GM21619 (cell line): ENCODE measurements at regions not wholly inside any gene's neighbourhood (a gene's known extent, or its start where the extent isn't known, plus 50 kb on each side); places are given as distances from the start of the nearest gene placed in this dataset.

Experiments used
- ATAC-seq: cut with Tn5 transposase; IDR thresholded peaks from one replicate; pipeline ENCODE4 v1.9.1; 2021; ENCODE audit not compliant: unreplicated experiment

DNA sequence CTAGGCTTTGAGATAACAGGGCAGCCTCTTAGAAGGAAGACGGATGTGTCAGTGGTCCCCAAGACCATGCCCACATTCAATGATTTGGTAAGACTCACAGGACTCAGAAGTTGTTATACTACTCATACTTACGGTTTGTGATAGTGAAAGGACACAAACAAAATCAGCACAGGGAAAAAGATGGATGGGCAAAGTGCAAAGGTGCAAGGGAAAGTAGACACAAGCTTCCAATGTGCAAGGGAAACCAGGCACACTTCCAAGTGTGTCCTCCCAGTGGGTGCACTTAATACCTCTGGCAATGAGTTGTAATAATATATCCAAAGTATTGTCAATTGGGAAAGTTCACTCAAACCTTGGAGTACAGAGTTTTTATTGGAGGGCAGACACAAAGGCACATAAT is 53.8 kb upstream of the VCX start:
- ATAC-seq = no peak

DNA sequence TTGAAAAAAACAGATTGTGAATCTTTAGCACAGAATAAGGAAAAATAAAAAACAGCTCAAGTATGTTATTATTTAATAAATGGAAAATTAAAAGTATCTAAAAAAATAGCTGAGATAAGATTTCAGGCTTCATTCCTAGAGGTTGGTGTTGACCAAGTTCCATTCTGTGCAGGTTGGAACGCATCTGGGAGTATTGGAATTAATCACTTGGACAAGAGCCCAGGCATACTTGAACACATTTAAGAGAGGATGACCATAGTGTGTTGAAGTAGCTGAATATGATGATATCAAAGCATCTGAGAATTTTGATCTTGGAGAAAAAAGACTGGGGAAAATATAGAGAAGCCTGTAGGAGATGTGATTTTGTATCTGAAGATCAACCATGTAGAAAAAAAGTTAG is 54.6 kb upstream of the VCX start:
- ATAC-seq = no peak

DNA sequence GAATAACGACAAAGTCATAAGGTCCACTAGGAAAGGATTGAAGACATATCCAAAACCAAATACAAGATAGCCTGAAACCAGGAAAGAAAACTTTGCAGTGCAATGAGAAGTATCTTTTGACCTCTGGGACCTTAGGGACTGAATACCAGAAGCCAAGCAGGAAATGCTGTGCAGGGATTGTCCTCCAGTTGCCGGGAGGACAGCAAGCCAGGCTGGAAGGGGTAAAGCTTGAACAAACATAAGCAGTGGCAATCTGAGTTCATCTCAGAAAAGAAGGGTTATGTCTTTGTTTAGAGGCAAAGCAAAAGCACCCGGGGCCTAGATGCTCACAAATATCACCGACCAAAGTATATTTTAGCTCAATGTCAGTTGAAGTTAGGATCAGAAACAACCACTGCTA is 55.3 kb upstream of the VCX start:
- ATAC-seq = no peak

DNA sequence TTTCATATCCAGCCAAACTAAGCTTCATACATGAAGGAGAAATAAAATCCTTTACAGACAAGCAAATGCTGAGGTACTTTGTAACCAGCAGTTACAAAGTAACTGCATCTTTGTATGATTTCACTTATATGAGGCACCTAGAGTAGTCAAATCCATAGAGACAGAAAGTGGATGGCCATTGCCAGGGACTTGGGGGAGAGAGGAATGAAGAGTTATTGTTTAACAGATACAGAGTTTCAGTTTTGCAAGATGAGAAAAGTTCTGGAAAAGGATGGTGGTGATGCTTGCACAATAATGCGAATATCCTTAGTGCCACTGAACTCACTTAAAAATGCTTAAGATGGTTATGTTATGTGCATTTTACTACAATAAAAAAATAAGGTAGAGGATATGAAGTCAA is 58.4 kb upstream of the VCX start:
- ATAC-seq = no peak

DNA sequence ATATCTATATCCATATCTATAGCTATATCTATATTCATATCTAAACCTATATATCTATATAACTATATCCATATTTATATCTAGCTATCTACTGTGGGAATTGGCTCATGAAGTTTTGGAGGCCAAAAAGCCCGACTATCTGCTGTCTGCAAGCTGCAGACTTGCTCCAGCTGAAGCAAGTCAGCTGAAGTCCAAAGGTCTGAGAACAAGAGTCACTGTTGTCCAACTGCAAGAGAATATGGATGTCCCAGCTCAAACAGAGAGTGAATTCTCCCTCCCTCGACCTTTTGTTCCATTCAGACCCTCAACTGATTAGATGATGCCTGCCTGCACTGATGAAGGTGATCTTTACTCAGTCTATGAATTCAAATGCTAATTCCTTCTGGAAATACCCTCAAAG is 63.3 kb upstream of the VCX start:
- ATAC-seq = no peak

DNA sequence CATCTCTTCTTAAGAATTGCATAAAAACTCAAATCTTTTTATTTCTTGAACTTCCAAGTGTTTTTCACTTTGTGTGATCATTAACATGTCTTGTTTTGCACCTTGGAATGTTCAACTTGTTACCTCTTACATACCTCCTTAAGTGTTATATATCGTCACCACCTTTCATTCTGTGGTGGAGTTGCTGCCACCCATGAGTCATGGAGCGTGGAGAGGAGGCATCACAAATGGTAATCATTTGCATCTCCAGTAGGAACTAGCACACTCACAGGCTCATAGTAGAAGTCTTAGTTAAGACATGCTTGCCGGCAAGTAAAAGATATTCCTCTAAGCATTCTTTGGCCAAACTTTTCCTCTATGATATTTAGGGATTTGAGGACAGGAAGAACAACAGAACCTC is 67.0 kb upstream of the VCX start:
- ATAC-seq = no peak

DNA sequence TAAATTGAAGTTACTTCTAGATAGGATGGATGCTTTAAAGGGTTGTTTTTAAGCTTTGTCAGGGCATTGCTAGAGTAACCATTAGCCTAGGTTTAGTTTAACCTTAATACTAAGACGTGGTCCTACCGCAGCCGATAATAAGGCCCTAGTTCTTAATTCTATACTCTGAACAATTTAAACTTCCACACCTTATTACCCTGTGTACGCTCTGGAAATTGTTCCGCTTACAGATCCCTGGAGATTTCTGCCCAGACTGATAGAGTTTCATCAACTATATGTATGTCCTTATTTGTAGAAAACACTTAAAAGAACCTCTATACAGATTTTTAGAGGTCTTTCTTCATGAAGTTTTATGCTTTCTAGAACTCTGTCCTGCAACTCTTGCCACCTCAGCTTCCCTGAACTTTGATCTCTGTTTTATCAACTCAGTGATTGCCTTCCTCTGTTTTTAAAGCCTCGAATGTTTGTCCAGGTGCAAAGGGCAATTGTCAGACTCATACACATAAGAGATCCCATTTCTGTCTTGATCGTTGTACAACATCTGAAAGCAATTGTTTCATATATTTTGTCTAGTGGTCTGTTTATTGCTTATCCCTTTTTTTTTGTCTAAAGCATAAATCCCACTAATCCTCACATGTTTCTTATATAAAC is 71.1 kb upstream of the VCX start:
- no peak for ATAC-seq

DNA sequence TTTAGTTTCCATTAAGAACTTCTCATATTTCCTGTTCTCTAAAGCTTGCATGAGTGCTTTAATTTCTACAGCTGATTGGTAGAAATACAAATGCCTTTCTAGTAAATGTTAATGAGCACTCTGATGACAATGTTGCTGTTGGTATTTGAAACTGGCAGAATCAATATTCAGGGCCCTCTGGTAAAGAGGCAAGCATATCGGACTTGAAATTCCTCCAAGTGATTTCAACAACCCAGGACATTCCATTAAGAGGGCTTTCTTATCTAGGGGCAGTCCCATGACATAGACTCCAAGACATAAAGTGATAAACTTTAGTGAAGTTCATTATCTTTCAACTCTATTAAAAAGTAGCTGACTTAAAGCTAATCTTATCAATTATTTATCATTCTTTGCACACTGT is 83.1 kb upstream of the VCX start:
- no peak for ATAC-seq

DNA sequence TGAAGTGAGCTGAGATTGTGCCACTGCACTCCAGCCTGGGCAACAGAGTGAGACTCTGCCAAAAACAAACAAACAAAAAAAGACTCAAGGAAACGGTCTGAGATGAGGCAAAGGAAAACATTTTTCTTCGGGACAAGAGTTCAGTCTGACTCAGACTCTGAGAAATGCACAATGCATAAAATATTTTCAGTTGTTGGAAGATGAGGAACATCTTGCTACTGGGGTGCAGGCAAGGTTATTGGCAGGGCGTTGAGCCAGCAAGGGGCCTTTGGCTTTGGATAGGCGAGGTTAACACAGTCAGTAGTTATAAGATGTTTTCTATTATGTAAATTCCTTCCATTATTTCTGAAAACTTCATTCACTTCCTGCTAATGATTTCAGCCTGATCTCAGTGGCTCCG is 96.1 kb upstream of the VCX start:
- no peak for ATAC-seq

DNA sequence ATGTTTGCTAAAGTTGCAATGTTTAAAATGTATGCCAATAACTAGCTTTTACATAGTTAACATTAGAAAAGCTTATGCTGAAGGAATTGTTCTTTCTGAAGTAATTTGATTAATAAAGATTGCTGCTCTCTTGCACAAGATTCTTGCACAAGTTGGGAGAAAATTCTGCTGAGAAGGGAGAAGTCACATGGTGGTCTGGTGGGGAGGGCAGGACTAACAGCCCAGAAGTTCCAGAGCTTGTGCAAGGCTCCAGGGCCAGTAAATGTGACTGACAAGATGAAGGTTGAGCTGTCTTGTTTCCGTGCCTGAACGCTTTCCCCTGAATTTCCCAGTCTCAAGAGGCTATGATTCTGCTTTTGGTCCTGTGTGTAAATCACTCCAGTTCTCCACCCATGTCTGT is 112.9 kb upstream of the VCX start:
- ATAC-seq = no peak

DNA sequence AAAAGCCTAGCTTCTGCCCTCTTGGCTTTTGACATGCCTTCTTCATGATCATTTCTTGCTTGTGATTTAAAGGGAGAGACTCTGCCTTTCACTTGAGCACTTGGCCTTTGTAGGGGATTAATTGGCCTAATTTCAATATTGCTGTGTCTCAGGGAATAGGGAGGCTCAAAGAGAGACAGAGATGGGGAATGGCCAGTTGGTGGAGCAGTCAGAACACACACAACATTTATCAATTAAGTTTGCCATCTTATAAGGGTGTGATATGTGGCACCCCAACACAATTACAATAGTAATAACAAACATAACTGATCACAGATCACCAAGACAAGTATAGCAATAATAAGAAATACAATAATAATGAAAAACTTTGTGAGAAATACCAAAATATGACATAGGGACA is 122.5 kb upstream of the VCX start:
- ATAC-seq = no peak

DNA sequence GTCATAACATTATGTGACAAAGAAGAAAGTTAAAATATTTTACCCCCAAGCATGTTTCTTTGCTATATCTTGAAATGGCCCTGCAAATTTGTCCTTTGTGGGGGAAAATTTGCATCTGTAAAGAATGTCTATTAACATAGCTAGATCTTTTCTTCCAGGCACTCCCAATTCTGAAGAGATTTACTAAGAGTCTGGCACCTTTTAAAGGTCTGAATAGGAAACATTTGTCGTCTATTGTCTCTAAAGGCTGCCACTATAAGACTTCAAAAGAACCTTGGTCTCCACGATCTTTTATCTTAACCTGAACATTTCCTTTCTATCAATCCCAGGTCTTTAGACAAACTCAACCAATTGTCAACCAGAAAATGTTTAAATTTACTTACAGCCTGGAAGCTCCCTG is 128.6 kb upstream of the VCX start:
- ATAC-seq = no peak

DNA sequence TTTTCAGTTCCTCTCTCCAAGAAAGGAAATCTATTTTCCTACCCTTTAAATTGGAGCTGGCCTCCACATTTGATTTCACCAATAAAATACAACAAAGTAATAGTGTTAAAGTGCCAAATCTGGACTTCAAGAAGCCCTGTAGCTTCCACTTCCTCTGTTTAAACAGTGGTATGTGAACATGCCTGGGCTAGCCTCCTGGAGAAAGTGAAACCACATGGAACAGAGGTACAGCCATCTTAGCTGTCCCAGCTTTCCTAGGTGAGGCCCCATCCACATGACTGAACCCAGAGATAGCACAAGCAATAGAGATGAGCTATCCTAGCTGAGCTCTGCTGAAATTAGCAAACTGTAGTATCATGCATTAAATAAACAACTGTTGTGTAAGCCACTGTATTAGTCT is 131.8 kb upstream of the VCX start:
- ATAC-seq = no peak

DNA sequence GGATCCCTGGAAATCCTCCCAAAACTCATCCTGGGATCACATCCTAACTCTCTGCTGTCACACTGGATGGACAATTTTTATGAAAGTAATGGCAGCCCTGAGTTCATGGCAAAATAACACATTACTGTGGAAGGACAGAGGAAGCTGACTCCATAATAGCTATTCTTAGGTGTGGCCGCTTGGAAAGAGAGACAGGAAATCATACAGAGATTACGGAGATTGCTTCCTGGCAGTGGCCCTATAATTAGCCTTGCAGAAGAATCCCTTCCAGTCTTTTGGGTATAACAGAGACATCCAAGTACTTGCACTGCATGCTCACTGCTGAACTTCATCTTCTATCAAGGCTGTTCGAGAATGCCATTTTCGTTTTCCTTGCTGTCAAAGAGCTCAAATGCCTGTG is 133.1 kb upstream of the VCX start:
- ATAC-seq = no peak

DNA sequence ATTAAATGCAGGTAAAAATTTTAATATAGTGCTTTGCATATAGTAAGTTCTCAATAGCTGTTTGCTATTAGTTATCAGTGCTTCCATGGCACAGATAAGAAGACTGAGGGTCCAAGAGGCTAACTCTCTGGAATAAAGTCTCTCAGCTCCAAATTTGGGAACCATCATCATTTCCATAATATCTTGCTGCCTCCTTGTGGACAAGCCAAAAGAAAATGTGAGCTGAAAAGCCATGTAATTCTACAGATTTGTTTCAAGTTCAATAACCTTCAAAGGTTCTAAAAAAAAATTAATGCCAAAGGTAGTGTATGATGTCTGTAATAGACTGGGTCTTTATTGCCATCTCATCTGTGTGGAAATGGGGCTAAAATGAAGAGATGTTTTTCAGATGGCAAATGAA is 136.9 kb upstream of the VCX start:
- no peak for ATAC-seq

DNA sequence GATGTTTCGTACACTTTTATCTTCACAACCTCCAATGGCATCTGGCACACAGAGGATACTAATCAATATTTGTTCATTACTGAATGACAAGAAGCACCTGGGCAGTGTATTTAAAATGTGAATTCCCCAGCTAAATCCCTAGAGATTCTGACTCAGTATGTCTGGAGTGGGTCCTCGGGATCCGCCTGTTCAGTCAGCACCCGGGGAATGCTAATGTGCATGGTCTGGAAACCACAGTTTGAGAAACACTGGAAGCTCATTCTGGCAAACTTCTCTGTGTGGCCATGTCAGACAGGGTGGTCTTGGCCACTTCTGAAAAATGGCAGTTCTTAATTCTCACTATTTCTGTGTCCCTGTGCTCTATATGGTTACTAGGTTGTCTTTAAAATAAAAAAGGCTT is 138.8 kb upstream of the VCX start:
- ATAC-seq = no peak

DNA sequence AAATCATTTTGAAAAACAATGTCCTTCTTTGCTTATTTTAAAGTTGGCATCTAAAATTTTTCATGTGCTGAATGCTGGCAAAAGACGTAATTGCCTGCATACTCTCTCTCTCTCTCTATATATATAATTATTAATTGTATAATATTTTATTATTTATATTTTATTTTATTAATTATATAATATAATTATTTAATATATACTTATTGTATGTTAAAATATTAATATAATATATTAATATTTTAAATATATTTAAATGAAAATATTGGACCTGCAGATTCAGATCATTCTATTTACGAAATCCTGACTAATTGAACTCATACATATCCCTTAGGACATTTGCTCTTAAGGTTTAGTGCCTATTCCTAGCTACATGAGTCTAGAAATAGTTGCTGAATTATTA is 144.7 kb upstream of the VCX start:
- ATAC-seq = no peak

DNA sequence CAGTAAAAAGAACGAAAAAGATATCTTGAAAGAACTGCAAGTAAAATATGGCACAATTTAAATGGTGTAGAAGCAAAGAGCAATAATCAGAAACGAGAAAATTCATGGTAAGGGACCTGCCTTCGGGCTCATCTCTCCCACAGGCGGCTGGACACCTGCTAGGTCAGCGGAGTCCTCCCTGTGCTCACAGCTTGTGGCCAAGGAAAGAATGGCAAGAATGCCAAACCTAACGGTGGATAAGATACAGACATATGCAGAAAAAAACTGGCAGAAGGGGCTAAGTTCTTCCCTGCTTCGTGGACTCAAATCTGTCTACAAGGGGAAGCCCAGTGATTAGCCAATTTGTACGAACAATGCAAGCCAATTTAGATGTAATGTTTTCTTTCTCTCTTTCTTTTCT is 152.1 kb upstream of the VCX start:
- no peak for ATAC-seq

DNA sequence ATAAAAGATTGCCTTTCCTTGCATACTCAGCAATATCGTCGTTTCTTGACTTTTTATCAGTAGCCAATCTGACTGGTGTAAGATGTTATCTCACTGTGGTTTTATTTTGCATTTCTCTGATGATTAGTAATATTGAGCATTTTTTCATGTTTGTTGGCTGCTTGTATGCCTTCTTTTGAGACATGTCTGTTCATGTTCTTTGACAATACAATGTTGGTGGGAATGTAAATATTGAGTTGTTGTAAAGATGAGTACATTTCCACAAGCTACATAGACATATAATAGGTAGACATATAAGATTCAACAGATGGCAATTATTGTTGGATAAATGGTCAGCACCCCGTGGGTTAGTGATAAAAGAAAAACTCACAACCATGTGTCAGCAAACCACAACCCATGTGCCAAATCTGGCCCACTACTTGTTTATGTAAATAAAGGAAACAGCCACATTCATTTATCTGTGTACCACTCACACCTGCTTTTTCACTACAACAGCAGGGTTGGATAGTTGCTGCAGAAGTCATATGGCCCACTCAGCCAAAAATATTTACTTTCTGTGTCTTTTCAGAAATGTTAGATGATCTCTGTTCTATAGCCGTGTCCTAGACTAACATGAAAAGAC is 153.1 kb upstream of the VCX start:
- ATAC-seq = no peak

DNA sequence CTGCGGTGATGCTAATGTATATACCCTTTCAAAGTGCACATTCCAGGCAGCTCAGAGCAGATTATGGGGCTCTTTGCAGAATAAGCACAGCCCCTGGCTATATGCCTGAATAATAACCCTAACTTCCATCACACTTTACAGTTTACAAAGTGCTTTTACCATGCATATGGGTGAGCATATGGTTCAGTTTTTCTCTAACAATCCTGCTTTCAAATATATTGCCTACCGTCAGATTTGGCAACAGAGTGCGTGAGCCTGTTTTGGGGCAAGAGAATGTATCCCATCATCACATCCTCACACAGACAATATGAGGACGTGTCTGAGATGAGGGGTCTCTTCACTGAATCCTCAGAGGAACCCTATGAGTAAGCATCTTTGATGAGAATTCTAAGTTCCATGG is 162.8 kb upstream of the VCX start:
- no peak for ATAC-seq

DNA sequence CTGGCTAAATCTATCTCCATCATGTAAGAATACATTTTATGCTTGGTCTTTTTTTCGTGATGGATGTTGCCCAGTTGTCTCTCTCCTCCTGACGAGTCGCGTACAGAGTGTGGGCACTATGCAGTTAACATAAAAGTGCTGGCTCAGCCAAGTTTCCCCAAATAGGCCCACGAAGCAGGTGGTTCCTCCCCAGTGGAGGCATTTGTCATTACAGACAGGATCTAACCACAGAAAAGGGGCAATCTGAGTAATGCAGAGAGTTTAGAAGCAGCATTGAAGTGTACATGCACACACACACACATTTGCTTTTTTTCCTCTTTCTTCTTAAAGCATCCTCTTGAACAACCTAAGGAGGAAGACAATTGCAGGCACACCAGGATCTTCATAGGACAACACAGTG is 188.7 kb upstream of the VCX start:
- no peak for ATAC-seq

DNA sequence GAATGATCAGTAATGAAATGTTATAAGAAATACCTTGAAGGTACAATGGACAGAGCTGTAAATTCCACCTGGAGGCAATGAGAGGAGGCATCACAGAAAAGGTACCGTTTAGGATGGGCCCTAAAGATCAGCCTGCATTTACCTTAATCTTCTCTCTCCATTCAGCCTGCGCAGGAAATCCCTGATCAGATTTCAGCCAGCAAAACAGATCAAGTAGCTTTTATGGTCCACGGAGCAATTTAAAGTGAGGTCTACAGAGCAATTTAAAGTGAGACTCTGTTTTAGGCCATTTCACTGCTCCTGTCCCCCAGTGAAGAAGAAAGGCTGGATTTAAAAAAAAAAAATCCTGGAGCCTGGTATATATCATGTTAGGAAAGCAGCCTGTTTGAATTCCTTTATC is 195.1 kb upstream of the VCX start:
- no peak for ATAC-seq

DNA sequence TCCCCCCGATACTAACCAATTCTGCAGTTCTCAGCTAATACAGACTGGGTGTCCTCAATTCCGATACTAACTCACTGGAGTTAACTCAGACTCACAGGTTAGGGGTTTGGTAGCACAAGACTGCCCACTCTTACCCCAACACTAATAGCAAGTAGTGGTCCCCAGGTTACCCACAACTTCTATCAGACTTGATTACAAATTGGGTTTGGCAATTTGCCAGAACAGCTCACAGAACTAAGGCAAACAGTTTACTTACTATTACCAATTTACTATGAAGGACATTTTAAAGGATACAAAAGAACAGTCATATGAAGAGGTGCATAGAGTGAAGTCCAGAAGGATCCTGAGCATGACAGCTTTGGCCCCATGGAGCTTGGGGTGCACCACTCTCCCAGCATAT is 201.8 kb upstream of the VCX start:
- no peak for ATAC-seq
